GM19239 (cell line): ENCODE measurements at regions not wholly inside any gene's neighbourhood (a gene's known extent, or its start where the extent isn't known, plus 50 kb on each side); places are given as distances from the start of the nearest gene placed in this dataset.
A peak's percentile ranks its signal among the peaks of the same experiment; 100 is the strongest.

ENCODE experiments used
- DNase-seq: peaks from one replicate; pipeline ENCODE4 v3.0.0; 2011; ENCODE audit warnings: low spot score; ENCODE audit not compliant: insufficient read length
- FAIRE-seq: peaks from 2 replicates; lab custom pipeline; 2011; peaks lifted over from hg19 to GRCh38; lab: Jason Lieb, UNC

GRCh38 chr12:107957459-107957858 lies 171.6 kb upstream of the WSCD2 start:
- no peak for FAIRE-seq
- no peak for DNase-seq

GRCh38 chr12:107963635-107964034 lies 165.5 kb upstream of the WSCD2 start:
- DNase-seq (no peak), FAIRE-seq (no peak)

- FAIRE-seq (no peak), DNase-seq (no peak)
These were observed 161.9 kb upstream of the WSCD2 start for GRCh38 chr12:107967170-107967569.

- no peak for DNase-seq
These were observed 155.1 kb upstream of the WSCD2 start for GRCh38 chr12:107973950-107974349.

GRCh38 chr12:107976331-107976730 lies 152.8 kb upstream of the WSCD2 start:
- no peak for DNase-seq
- no peak for FAIRE-seq

More at GRCh38 chr12:107973950-107974349, 155.1 kb upstream of the WSCD2 start:
- no peak for FAIRE-seq

DNA sequence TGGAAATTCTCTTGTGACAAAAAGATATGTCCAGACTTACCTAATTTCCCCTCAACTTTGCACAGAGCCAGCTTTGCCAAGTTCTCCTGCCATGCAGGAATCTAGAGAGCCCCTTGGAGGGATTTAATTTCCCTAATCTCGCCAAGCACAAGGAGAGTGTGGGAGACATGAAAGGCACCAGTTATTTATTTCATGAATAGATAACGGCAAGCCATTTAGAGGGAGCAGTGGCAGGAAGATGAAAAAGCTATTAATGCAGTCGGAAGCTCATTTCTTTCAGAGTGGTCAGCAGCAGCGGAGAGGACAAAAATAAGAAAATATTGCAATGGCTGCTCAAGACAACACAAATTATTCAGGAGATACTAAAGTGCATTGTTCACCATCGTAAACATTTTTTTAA lies 150.9 kb upstream of the WSCD2 start:
- DNase-seq (no peak), FAIRE-seq (no peak)

DNA sequence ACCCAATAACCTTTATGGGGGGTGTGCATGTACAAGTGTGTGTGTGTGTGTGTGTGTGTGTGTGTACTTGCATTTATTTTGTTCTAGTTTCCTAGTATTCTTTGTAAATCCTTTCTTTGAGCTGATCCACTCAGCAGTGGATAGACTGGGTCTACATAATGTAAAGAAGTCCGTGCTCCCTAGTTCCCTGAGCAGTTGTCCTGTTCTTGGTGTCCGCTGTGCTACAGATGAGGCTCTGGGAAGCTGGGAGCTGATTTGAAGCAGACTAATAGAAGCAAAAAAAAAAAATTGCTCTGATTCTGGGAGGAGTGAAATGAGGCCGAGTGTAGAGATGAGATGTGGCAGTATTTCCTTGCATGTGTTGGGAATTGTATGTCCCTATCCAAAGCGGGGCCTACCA lies 150.4 kb upstream of the WSCD2 start:
- FAIRE-seq (no peak), DNase-seq (no peak)

- FAIRE-seq (no peak), DNase-seq (no peak)
These were observed 145.2 kb upstream of the WSCD2 start for GRCh38 chr12:107983756-107984472.

DNA sequence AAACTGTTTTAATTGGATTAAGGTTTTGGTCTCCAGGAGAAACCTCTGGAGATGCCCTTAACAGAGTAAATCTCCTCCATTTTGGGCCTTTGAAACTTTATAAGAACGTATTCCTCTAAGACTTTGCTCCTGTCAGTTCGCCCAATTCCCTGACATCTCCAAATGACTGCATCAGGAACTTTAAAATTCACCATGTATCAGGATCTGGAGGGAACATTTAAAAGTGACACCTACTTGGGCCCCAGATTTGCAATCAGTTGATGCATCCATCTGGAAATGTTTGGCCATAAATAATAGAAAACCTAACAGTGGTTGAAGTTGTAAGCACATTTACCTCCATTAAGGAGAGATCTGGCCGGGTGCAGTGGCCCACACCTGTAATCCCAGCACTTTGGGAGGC lies 144.1 kb upstream of the WSCD2 start:
- FAIRE-seq (no peak), DNase-seq (no peak)

GRCh38 chr12:107986183-107986582 lies 142.9 kb upstream of the WSCD2 start:
- DNase-seq, result no peak
- FAIRE-seq, result no peak

DNA sequence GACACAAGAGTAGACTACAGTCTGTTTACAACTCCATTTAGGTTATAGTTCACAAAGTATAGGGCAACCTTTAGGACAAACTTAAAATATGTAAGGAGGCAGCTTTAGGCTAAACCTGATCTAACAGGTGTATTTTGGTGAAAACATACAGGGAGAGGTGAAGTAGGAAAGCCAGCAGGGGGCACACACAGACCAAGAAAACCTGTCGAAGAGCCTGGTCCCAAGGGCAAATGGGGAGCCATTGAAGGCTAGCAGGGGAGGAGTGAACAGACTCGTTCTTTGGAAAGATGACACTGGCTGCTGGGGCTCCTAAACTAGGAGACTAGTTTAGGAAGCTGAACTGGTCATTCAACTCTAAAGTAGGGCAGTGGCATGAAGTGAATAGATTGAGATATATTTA lies 138.8 kb upstream of the WSCD2 start:
- FAIRE-seq (peak; percentile 18), DNase-seq (no peak)

DNA sequence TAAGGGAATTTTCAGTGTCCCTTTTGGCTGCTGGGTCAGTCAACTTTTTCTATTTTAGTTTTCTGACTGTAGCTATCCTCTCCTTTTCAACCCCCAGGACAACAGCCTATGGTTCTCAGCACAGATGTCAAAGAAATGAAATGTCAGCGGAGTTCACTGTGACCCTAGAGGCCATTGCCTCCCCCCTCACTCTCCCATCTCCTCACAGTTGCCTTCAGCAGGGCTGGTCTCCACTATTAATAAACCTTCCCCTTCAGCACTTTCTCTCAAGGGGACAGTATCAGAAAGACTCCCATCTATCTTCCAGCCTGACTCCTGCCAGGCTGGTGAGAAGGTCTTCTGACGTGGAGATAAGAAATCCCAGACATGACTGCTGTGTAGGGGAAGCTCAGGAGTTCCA lies 137.1 kb upstream of the WSCD2 start:
- no peak for DNase-seq
- FAIRE-seq, result no peak

- peak; percentile 23 for DNase-seq
- peak; percentile 83 for FAIRE-seq
These were observed 136.1 kb upstream of the WSCD2 start for GRCh38 chr12:107992870-107993451.

GRCh38 chr12:107998863-107999262 lies 130.2 kb upstream of the WSCD2 start:
- no peak for FAIRE-seq
- DNase-seq, result no peak

GRCh38 chr12:108000111-108000510 lies 129.0 kb upstream of the WSCD2 start:
- FAIRE-seq, result no peak
- DNase-seq, result no peak

DNA sequence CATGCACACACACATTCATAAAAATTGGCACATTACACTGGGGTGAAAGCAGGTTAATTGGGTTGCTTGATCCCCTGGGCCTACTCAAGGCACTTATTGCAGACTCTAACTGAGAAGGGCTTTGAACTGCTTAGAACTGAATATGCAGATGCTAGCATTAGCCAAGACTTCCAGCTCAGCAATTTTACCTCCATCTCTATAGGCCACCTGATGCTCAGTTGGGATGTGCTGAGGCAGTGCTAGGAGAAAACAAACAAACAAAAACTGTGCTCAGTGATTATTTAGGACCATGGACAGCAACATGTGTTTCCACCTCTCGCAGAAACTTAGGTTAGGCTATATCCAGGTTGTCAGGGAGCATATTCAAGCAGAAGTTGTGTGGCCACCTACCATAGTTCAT lies 124.8 kb upstream of the WSCD2 start:
- no peak for DNase-seq

GRCh38 chr12:108008163-108008905 lies 120.8 kb upstream of the WSCD2 start:
- FAIRE-seq (no peak), DNase-seq (no peak)

More for the DNA sequence above, 124.8 kb upstream of the WSCD2 start:
- FAIRE-seq, result no peak

- no peak for DNase-seq
- FAIRE-seq, result no peak
These were observed 119.5 kb upstream of the WSCD2 start for GRCh38 chr12:108009442-108010070.

DNA sequence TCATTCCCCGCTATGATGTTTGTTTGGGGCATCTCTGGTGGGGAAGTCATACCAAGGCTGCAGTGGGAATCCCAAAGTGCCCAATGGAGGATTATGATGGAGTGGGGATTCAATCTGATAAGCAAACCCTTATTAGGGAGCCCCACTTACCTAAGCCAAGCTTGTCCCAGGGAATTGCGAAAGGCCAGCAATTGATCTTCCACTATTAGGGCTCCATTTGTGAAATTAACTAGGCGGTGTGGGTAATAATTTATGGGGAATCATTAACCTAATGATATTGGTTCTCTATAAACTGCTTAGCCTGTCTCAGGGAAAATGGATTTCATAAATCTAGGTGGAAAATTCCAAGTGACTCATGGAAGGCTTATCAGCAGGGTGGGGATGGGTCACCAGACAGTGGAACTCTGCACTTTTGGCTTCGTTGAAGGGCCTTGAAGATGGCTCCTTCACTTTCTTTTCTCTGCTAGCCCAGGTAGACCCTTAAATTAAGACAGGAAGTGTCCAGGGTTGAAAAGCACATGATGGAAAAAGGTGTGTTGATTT lies 113.0 kb upstream of the WSCD2 start:
- DNase-seq (no peak), FAIRE-seq (no peak)

- DNase-seq, result no peak
- FAIRE-seq, result no peak
These were observed 111.5 kb upstream of the WSCD2 start for GRCh38 chr12:108017472-108018057.
